T-helper 9 cell (primary cell): ENCODE measurements at regions not wholly inside any gene's neighbourhood (a gene's known extent, or its start where the extent isn't known, plus 50 kb on each side); places are given as distances from the start of the nearest gene placed in this dataset.
"Not testable (repeated sequence)": the region's sequence is repeated elsewhere in the genome, so short reads cannot be mapped to it uniquely, and the experiment has no call there.

Experiments
- DNase-seq: peaks from one replicate; pipeline ENCODE4 v3.0.0-alpha.2; 2020

DNA sequence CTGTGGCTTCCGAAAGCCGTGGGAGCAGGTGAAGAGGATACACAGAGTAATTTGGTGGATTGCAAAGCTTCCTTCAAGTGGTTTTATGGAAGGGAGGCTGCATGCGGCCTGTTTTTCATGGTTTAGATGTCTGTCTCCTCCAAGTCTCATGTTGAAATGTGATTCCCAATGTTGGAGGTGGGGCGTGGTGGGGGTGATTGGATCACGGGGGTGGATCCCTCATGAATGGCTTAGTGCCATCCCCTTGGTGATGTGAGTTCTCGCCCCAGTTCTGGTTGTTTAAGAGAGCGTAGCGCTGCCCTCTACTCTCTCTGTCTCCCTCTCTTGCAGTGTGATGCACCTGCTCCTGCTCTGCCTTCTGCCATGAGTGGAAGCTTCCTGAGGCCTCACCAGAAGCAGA lies 247.8 kb upstream of the B3GAT1 start:
- no peak for DNase-seq

DNA sequence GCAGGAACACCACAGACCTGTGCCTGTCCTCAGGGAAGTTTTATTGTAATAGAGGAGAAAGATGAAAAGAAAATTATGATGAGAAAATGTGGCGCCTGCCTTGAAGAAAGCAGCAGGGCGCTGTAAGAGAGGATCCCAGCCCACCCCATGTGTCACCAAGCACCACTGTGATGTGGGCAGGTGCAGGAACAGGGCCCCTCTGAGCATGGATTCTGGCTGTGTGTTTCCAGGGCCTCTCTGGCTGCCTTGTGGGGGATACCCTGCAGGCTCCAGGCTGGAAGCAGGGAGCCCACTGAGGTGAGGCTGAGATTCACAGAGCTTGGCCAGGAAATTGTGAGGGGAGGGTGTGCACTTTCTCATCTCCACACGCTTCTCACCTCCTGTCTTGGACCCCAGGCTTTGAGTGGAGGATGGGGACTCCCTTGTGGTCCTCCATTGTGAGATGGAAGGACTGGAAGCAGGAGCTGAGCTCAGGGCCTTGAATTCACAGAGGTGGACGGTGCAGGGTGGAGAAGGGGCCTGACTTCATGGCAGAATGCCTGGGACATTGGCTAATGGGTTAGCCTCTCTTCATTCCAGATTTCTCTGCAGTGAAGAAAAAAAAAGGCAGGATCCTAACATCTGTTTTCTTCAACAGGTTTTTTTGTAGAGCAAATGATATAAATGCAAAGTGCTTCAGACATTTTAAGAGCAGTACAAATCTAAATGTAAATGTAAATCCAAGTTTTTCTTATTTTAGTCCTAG lies 246.6 kb upstream of the B3GAT1 start:
- DNase-seq = no peak

DNA sequence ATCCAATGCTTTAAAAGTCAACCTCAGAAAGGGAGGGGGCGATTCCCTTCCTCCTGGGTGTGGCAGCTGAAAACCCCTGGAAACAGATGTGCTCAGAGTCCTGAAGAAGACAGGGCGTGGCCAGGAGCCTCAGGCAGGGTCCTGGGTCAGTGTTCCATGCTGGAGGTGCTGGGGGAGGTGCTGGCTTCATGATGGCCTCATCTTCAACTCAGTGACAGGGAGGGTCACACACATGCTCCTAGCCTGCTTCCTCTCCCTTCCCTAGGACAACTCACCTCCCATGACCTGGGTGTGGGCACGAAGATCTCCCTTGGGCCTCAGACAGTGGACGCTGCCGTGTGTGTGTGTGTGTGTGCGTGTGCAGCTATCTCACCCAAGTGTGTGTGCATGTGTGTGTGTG lies 245.6 kb upstream of the B3GAT1 start:
- DNase-seq = no peak

DNA sequence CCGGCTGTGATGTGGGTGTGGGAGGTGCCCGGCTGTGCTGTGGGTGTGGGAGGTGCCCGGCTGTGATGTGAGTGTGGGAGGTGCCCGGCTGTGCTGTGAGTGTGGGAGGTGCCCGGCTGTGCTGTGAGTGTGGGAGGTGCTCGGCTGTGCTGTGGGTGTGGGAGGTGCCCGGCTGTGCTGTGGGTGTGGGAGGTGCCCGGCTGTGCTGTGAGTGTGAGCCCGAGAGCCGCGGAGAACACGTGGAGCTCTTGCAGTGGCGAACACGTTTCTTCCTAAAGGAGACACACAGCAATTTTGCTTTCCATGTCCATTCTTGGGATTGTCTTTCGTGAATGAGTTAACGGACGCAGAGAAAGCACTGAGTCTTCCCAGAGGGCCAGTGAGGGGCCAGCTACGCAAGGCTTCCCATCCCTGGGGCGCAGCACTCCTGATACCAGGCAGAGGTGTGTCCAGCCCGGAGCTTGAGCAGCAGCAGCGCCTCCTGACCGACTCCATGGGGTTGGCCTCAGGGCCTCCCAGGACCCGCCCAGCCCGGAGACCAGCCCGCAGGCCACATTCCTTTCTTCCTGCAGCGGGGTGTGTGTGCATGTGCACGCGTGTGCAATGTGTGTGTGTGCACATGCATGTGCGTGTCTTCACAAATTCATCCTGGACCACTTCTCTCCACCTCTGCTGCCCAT lies 245.0 kb upstream of the B3GAT1 start:
- DNase-seq = no peak

DNA sequence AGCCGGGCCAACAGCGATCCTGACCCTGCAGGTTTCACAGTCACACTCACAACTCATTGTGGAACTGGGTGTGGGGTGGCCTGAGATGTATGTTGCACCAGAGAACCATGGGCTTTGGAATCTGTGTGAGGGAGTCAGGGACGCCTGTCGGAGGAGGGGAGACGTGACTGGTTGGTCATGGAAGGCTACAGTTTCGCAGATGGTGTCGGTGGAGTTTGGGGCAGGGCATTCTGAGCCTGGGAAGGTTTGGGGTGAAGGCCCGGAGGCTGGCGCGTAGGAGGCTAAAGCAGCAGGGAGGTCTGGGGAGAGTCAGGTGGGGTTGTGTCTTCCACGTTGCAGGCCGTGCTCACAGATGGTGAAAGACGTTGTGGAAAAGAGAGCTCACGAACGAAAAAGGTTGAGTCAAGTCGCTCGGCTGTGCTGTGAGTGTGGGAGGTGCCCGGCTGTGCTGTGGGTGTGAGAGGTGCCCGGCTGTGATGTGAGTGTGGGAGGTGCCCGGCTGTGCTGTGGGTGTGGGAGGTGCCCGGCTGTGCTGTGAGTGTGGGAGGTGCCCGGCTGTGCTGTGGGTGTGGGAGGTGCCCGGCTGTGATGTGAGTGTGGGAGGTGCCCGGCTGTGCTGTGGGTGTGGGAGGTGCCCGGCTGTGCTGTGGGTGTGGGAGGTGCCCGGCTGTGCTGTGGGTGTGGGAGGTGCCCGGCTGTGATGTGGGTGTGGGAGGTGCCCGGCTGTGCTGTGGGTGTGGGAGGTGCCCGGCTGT lies 244.2 kb upstream of the B3GAT1 start:
- DNase-seq = not testable (repeated sequence)

DNA sequence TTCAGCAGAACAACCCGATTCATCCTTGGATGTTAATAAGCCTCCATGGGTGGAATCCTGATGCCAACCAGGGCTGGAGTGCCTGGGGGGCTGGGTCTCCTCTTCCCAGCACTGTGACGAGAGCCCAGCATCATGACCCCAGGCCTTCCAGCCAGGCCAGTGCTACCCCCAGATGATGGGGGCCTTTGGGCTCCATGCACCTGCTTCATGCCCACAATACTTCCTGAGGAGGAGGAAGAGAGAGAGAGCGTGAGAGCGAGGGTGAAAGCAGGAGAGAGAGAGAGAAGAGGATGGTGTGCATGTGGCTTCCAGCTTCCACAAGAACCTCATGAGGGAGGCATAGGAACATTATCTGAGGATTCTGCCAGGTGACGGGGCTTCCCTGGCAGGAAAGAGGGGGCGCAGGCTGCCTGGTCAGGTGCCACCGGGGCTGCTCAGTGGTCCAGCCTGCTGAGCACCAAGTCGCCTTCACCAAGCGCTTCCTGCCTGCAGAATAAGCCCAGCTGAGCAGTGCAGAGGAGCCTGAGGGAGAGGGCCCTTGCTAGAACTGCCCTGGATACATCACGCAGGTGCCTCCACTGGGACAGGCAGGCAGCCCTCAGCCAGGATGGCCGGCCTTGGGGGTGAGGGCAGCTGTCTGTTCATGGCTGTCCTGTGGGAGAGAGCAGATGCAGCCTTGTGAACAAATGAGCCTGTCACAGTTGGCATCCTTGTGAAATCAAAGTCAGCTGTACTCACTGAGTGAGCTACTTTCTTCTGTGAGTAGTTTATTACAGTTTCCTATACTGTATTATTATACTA lies 243.3 kb upstream of the B3GAT1 start:
- DNase-seq = no peak

DNA sequence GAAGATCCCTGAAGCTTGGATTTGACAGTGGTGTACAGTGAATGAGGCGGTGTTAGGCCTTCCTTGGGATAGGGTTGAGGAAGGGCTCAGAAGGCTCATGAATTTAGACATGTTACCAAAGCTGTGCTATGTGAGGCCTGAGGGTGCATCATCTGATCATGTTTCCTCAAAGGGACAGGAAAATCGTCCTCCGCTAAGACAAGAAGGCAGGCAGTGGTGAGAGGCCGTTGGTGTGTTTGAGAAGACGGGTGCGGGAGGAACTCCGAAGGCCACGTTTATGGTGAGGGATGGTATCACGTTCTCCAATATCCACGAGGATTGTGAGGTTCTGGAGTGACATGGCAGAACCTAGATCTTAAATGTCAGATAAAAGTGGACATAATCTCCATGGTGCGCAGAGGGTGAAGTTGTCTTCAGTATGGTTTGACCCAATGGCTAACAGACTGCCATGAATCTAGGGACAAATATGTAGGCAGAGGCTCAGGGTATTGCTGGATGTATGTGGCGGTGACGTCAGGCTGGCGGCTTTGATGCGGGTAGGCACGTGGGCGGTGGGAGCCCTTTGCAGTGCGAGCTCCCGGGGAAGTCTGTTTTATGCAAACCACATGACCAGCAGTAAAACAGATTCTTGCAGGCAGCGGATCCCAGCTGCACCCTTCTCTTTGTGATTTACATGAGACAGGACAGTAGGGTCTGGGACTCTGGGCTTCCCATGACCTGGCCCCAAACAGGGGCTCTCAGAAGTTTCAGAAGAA lies 242.3 kb upstream of the B3GAT1 start:
- DNase-seq = no peak

DNA sequence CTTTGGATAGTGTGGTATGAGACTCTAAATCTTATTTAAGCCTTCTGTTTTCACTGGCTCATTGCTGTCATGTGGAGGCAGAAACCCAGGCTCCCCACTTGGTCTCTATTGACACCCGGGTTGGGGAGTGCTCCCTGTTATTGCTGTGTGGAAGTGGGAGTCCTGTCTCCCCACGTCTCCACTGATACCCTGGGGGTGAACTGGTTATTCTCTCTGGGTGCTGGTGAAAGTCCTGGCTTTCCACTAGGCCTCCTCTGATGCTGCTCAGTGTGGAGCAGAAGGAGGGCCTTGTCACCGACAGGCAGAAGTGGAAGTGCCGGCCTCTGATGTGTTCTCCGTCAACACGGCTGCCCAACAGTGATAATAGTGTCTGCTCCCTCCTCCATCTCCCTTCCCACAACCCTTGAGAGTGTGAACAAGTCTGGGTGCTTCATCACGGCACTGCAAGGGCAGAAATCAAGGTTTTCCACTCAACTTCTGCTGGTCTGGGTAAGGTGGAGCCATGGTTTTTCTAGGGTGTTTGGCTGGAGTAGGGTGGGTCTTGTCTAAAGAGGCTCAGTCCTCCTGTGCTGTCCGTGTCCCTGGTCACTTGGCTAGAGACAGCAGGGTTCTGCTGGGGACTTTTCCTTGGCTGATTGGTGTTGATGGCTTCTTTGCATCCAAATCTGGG lies 240.7 kb upstream of the B3GAT1 start:
- DNase-seq = no peak

DNA sequence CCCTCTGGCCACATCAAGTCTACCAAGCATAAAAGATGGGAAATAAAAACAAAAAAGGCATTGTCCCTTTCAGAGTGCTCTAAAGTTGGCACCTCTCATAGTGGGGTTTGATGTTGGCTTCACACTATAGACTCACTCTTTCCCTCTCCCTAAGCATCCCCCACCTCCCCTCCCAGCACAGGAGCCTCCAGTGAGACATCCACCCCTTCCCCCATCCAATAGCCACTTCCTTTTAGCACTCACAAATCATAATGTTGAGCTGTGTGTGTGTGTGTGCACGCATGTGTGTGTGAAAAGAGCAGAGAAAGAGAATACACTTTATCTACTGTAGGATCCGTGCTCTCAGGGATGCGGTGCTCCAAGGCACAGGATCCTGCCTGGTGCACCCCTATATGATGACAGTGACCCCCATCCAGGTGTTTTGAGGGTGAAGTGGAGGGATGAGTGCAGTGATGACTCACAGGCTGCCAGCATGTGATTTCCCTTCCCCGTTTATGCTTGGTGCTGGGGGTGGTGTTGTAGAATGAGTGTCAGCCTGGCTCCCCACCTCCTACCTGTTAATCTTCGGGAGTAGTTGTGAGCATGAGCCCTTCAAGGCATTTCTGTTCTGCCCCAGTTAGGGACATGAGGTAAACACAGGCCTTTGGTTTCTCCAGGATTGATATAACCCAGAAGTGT lies 235.2 kb upstream of the B3GAT1 start:
- no peak for DNase-seq

DNA sequence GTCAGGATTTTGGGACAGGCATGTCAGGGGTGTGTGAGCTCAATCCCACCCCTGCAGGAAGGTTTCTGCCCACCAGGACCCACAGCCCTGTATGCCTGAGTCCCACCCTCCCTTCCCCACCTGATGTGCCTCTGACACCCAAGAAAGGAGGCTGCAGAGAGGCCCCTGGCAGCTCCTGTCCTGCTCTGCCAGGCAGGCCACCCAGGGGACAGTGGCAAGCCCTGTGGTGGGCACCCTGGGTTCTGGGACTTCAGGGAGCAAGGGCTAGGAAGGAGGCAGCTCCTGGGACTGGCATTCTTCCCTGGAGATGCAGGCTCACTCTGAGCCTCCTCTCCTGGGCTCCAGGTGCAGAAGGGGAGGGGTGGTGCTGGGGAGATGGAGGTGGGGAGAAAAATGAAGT lies 234.5 kb upstream of the B3GAT1 start:
- no peak for DNase-seq

DNA sequence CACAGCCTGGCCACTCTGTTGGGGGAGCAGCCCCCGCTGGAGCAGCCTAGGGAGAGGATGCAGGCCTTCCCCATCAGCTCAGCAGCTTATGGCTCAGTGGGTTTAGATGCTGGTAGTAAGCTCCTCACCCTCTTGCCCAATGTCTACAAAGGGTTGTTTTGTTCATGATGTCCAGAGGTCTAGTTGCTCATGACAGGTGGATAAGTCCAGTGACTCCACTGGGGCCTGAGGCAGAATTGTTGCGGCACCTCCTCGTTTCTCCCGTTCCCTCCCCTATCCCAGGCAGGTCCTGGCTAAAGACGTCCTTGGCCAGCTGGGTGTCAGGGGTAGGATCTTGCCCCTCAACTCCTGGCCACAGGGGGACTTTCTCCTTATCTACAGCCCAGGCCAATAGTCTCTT lies 233.5 kb upstream of the B3GAT1 start:
- no peak for DNase-seq

DNA sequence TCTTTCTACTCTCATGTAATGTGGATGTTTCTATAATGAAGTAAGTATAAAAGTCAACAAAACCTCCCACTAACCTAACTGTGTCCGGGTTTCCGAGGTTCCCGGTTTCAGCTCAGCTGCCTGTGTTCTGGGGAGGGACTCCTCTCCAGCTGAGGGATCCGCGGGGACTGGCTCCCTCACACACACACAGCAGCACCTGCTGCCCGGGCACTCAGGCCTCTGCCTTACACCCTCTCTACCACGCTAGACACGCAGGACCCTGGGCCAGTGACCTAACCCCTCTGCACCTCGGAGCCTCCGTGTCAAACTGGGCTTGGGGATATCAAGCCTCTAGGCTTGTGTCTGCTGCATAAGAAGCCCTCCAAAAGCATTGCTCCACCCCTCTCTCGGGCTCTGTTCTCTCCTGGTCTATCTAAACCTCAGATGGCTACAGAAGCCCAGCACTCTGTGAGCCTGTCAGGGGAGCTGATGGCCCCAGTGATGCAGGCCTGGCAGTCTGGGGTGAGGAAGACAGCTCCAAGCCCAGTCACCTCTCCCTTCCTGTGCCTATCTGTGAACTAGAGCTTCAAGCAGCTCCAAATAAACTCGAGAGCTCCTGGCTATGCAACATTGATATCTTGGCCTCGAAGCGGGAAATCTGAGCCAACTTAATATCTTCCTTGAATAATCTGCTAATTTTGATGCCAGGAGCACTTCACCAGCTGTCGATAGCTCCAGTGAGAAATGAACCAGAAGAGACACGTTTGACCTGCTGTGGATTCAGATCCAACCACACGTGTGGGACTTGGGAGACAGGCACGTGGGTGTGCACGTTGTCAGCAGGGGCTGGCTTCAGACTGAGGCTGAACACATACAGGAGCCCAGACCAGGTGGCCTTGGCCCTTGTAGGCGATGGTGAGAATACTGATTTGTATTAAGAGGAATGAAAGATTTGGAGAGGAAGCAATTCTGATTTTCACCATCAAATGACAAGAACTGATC lies 232.7 kb upstream of the B3GAT1 start:
- DNase-seq = no peak

DNA sequence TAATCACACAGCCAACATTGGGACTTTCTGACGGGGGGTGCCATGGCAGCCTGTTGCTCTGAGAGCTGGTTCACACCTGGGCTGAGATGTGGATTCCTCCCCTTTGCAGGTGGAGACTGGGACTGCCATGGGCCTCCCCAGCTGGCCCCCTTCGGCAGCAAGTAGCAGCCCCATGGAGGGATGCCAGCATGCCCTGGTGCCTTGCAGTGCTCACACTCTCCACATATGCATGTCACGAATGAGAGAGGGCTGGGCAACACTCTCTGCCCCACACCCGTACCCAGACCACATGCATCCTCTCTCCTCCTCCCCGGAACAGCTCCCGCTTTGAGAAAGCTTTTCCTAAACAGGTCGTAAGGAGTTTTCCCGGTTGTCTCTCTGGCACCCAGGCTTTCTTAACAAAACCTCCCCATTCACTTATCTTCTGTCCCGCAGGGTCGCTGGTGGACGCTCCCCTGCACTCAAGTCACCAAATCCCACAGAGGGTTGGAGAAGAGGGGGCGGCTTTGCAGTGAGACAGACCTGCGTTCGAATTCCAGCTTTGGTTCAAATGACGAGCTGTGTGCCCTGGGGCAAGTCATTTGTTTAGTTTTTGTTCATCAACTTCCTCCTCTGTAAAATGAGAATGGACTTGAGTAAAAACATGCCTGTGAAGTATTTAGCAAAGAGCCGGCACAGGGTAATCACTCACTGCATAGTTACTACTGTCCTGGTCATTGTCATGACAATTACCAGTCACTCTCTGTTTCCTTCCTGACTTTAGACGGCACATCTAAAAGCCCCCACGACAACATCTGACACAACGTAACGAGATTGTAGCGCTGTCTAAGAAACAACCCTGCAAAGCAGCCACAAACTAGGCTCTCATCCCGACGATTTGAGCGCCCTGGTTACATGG lies 231.3 kb upstream of the B3GAT1 start:
- DNase-seq = no peak

DNA sequence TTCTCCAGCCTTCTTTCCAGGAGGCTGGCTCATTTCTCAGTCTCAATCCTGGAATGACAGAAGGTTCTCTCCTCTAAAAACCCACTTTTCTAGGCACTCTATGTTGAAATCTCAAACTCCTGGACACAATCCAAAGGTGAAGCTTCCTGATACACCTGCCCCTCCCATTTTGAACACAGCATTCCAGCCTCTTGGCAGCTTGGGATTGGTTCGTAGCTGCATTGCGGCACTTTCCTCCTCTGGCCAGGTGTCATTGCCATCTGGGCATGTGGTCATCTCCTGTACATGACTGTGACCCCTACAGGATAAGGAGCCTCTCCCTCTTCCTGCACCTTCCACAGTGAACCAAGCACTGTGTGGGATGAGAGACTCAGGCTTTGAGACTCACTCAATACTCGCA lies 230.2 kb upstream of the B3GAT1 start:
- no peak for DNase-seq

DNA sequence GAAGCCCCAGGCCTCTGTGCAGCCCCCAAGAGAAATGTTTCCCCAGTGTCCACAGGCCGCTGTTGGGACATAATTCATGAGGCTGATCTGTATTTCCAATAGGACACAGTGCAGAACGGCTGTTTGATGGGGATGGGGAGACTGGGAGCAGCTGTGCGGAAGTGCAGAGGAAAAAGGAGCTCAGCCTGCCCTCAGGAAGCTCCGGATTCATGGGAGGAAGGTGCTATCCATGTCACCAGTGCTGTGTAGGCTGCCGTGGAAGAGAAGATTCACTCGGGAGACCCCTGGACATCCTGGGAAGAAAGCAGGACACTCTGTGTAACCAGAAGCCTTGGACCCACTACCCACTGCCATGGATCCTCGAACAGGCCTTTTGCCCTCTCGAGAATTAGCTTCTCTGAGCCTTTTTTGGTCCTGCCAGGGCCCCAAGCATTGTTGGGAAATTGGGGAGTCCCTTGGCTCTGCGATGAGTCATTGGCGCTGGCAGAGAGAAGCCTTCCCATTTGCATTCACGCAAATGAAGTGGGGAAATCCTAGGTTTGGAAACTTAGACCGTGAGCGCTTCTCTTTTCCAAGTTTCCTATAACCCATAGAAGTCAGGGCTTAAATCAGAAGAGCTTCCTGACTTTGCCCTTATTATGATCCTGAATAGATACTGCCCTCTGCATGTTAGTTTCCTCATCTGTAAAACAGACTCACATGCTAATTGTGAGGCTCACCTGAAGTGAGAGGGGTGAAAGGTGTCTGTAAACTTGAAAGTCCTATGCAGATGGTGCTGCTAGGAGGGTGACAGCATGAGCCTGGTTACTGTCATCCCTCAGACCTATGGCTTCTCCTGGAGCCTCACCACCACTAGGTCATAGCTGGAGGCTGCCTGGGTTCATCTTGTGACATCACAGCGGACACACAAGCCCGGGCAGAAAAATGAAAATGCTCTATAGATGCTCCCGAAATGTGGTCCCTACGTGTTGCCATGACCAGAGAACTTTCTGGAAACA lies 229.2 kb upstream of the B3GAT1 start:
- no peak for DNase-seq

DNA sequence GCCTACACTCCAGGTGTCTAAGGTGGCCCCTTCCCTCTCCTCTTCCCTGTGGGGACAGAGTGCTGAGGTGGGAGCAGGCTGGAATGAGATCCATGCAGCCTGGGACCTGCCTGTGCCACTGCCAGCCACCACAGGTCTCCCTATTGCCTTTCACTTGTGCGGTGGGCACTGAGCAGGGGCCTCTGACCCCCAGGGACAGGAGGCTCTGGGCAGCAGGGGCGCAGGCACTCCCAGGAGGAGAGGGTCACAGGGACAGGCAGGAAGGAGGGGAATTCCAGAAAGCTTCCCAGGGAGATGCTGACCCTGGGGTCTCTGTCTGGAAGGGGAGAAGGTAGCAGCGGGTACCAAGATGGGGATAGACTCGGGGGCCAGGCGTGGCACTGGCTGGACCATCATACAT lies 228.5 kb upstream of the B3GAT1 start:
- no peak for DNase-seq

DNA sequence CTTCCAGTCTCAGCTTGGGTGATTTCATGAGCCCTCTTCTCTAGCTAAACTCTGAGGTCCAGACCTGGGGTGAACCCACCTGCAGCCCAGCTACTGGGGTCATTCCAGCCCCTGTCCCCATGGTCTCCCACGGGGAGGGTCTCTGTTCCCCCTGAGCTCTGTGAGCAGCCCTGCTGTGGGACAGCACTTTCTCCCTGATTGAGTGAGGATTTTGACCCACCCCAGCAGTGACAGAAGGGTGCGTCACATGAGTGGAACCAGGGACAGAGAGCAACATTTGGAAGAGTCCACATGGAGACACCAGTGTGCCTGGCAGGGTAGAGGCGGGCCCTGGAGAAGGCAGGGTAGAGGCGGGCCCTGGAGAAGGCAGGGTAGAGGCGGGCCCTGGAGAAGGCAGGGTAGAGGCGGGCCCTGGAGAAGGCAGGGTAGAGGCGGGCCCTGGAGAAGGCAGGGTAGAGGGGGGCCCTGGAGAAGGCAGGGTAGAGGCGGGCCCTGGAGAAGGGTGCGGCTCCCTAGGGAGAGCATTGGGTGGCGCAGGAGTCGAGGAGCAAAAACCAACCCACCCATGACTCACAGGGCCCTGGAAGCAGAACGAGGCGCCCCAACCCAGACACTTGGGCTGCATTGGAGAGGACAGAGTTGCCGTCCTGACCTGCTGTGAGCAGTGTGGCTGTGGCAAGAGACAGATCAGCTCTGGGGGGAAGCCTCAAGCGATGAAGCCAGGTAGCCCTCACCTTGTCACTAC lies 227.7 kb upstream of the B3GAT1 start:
- no peak for DNase-seq
